ENCODE measurements at regions not wholly inside any gene's neighbourhood (a gene's known extent, or its start where the extent isn't known, plus 50 kb on each side); places are given as distances from the start of the nearest gene placed in this dataset.

- TF ChIP-seq CTCF (conservative IDR thresholded peaks at IDR 0.05; ENCODE audit: low read depth, low read length): no peak
- TF ChIP-seq EZH2 (IDR thresholded peaks at IDR 0.05; ENCODE audit: borderline replicate concordance, low read depth, low read length, poor library complexity, severe bottlenecking): no peak
Measured at GRCh38 chr10:33635967-33636515, 301.6 kb upstream of the NRP1 start.
